ENCODE measurements at regions not wholly inside any gene's neighbourhood (a gene's known extent, or its start where the extent isn't known, plus 50 kb on each side); places are given as distances from the start of the nearest gene placed in this dataset.
"Not testable (repeated sequence)": the region's sequence is repeated elsewhere in the genome, so short reads cannot be mapped to it uniquely, and the experiment has no call there.

- no peak for DNase-seq (ENCODE audit: low read depth in 1 of 2, low spot score in 1 of 2)
Observed at GRCh38 chr9:107577140-107577776, 87.7 kb upstream of the KLF4 start.

- DNase-seq (ENCODE audit: low read depth in 1 of 2, low spot score in 1 of 2): no peak
Observed at GRCh38 chr9:107571148-107571547, 81.6 kb upstream of the KLF4 start.

DNA sequence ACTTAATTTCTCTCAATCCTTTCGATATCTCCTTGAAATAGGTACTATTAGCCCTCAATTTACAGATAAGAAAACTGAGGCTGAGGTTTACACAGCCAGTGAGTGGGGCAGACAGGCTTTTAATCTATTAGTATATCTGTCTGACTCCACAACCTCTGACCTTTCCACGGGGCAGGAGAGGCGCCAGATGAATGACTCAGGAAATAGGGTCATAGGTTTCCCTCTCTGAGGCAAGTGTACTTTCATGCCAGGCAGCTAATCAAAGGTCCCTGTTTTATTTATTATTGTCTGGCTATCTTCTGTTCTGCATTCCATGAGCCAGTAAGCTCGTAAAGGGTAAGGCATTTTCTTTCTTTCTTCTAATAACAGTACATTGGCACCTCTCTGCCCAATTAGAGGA is 79.6 kb upstream of the KLF4 start:
- DNase-seq (ENCODE audit: low read depth in 1 of 2, low spot score in 1 of 2): no peak

DNA sequence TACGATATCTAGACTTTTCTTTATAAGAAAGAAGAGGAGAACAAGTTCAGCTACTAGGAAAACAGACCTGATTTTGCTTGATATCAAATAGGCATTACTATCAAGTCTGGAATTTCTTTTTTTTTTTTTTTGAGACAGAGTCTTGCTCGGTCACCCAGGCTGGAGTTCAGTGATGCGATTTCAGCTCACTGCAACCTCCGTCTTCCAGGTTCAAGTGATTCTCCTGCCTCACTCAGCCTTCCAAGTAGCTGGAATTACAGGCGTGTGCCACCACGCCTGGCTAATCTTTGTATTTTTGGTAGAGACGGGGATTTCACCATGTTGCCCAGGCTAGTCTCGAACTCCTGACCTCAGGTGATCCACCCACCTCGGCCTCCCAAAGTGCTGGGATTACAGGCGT is 78.8 kb upstream of the KLF4 start:
- DNase-seq (ENCODE audit: low read depth in 1 of 2, low spot score in 1 of 2): not testable (repeated sequence)

DNA sequence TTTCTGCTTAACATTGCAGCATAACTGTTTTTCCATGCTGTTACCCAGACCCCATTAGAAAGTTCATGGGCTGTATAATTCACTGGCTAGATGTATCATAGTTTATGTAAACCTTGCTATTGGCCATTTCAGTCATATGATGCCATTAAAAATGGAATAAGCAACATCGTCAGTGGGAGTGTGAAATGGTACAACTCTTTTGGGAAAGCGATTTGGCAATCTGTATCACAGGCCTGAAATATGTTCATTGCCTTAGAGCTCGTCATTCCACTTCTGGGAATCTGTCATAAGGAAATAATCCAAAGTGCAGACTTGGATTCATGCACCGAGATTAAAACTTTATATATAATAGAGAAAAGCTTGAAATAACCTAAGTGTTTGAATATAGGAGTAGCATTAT is 77.9 kb upstream of the KLF4 start:
- no peak for DNase-seq (ENCODE audit: low read depth in 1 of 2, low spot score in 1 of 2)

DNA sequence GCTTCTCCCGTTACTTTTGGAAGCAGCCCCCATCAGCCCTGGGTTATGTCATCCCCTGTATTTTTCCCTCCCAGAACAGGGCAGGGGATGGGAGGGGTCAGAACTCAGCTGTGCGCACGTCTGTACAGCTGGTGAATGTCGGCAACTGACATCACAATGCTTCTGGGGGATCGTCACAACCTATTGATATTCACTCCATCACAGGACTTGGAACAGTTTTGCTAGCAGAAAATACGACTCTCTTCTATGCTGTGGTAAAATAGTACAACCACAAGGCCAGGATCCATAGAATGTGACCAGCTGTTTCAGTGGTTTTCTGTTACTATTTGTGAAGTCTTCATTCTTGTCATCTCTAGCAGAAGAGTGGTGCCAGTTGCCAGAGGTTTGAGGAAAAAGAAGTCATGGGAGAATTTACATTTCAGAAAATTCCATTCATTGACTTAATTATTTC is 77.1 kb upstream of the KLF4 start:
- DNase-seq (ENCODE audit: low read depth in 1 of 2, low spot score in 1 of 2): no peak

DNA sequence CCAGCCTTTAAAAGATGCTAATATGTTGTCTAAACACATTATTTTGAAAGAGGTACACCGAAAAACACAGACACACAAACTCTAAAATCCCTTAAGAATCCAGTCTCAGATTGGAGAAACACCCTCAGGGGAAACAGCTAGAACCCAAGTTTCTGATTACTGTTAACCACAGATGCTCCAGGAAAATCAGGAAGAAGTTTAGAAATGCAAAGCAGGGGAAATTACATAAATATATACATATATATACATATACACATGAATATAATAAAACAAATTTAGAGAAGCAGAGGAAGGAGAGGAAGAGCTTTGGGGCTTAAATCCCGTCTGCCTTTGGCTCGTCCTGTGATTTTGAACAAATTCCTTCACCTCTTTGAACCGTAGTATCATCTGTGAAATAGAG is 73.2 kb upstream of the KLF4 start:
- DNase-seq (ENCODE audit: low read depth in 1 of 2, low spot score in 1 of 2): no peak

DNA sequence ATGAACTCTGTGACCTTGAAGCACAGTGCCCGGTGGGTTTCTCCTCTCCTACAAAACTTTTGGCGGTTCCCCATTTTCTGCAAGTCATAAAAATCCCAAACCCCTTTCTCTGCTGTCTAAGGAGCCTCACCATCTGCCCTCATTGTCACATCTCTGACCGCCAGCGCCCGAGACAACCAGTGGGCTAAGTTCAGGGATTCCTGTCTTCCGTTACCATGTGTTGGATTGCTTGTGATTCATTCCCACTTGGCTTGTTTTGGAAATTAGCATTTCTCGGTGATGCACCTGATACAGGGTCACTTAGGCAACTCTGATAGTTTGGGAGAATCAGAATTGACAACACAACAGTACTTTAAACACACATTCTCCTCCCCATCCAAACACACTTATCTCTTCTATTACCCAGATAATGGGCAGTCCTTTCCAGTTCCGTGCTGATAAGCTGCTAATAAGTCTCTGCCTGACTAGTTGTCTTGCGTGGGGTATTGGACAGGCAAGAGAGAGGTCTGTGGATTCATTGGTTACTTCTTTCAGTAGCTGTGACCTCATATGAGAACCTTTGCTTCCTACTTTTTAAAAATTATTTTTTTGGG is 70.0 kb upstream of the KLF4 start:
- no peak for DNase-seq (ENCODE audit: low read depth in 1 of 2, low spot score in 1 of 2)

GRCh38 chr9:107557236-107557990 is 67.8 kb upstream of the KLF4 start:
- no peak for DNase-seq (ENCODE audit: low read depth in 1 of 2, low spot score in 1 of 2)

- DNase-seq (ENCODE audit: low read depth in 1 of 2, low spot score in 1 of 2): no peak
Observed at GRCh38 chr9:107554636-107555035, 65.1 kb upstream of the KLF4 start.

- no peak for DNase-seq (ENCODE audit: low read depth in 1 of 2, low spot score in 1 of 2)
Observed at GRCh38 chr9:107548298-107549142, 59.0 kb upstream of the KLF4 start.

GRCh38 chr9:107547772-107548297 is 58.3 kb upstream of the KLF4 start:
- no peak for DNase-seq (ENCODE audit: low read depth in 1 of 2, low spot score in 1 of 2)

DNA sequence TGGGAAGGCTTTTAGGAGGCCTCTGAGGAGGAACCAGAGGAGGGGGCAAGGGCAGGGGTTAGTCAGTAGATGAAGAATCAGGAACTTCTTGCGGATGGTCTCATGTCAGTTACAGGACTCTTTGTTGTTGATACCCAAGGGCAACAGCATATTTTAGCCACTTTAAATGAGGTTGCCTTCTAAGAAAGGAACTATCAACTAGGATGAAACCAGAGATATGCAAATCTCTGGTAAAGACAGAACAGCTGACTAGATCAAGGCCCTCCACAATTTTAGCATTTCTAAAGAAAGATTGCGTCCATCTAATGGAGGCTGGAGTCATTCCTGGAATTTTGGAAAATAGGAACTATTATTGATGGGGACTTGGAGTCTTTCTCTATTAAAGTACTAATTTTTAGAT is 57.7 kb upstream of the KLF4 start:
- DNase-seq (ENCODE audit: low read depth in 1 of 2, low spot score in 1 of 2): no peak

- no peak for DNase-seq (ENCODE audit: low read depth in 1 of 2, low spot score in 1 of 2)
Observed at GRCh38 chr9:107546859-107547258, 57.3 kb upstream of the KLF4 start.

DNA sequence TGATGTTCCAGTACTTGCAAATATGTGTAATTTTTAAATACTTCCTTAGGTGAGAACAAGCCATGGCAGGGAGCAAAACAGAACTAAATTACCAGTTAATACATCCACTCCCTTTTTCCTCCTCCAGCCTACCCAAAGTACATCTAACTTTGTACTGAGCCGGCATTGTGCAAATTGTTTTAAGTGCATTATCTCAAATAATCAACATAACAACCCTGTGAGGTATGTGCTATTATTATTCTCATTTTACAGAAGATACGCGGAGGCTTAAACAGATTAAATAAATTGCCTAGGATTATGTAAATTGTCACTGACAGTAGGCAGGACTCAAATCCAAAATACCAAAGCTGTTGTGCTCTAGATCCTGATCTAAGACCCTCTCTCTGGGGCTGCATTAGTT is 55.5 kb upstream of the KLF4 start:
- DNase-seq (ENCODE audit: low read depth in 1 of 2, low spot score in 1 of 2): no peak

DNA sequence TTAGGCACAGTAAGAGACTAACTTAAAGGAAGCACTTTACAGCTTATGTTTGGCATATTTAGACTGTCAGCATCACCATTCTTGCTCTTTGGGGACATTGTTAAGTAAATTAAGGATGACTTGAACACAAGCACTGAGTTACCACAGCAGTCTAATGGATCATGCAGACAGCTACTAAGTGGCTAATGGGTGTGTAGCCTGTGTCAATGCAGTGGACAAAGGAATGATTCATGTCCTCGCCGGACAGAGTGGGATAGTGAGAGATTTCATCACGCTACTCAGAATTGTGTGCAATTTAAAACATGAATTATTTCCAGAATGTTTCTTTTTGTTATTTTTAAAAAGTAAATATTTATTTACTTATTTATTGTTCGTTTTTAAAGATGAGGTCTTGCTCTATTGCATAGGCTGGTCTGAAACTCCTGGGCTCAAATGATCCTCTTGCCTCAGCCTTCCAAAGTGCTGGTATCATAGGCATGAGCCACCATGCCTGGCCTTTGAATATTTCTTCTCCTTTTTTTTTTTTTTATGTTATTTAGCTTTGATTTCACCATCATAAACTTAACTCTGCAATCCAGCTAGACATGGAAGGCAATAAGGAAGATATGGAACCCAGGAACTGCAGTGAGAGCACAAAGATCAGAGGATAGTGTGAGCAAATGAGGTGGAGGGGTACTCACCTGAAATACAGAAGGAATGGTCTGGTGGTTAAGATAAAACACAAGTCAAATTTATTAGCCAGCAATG is 53.0 kb upstream of the KLF4 start:
- DNase-seq (ENCODE audit: low read depth in 1 of 2, low spot score in 1 of 2): no peak

DNA sequence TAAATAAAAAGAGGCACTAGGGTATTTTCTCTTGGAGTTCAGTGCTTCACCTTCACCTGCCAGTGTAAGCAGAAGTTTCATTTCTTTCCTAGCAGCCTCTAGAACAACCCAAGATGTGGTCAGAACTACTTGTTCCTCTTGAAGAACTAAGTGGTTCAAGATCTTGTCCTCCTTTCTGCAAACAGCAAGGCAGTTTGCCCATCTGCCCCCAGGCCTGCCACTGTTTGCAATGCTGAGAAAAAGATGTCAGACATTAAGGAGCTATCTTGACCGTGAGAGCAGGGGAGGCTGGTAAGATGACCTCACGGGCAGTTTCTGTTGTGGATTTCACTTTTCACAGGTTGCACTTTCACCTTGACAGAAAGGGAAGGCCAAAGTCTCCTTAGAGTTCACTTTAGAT is 52.0 kb upstream of the KLF4 start:
- DNase-seq (ENCODE audit: low read depth in 1 of 2, low spot score in 1 of 2): no peak

DNA sequence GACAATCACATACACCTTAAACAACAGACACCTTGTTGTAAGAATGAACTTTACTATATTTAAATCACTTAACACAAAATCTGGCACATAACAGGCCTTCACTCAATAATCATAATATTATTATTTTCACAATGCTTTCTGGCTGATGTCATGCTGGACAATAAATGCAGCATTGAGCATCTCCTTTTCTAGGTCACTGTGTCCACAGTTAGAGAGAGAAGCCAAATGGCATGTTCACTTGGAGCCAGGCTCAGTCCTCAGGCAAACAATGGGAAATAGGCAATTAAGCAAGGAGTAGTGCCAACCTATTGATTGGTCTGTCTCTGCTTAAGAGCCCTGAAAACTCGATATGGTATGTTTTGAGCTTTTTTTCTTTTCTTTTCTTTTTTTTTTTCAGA is 50.6 kb upstream of the KLF4 start:
- no peak for DNase-seq (ENCODE audit: low read depth in 1 of 2, low spot score in 1 of 2)

DNA sequence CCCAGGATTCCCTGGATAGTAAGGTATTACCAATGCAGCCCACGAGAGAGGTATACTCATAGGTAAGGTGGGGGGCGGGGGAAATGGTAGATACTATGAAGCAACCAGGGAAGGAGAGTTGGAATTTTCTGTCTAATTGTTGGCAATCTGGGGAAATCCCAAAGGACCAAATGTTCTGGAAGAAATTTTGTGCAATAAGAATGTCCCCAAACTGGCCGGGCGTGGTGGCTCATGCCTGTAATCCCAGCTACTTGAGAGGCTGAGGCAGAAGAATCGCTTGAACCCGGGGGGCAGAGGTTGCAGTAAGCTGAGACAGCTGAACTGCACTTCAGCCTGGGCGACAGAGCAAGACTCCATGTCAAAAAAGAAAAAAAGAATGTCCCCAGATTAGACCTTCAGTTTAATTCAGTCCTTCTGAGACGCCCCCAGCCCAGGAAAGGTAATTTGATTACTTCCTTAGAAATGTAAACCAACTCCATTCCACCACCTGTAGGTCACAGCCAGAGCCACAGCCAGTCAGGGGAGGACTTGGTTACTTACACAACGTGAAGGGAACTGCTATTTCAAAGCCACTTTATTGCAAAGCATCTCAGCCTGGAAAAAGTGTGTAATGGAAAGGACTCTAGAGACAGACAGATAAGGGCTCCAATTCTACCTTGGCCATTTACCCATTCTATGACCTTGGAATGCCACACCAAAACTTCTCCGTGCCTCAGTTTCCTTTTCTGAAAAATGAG is 50.0 kb upstream of the KLF4 start:
- no peak for DNase-seq (ENCODE audit: low read depth in 1 of 2, low spot score in 1 of 2)

Measured in activated CD4-positive, alpha-beta T cell treated with anti-CD3 and anti-CD28 coated beads, Interleukin-2, amount 50 U/mL, for 24 hours (primary cell).